Keratinocyte (primary cell): ENCODE measurements at regions not wholly inside any gene's neighbourhood (a gene's known extent, or its start where the extent isn't known, plus 50 kb on each side); places are given as distances from the start of the nearest gene placed in this dataset.

ENCODE experiments used
- DNase-seq: peaks from one replicate; pipeline ENCODE4 v3.0.0-alpha.2; 2011; ENCODE audit warnings: low read depth, missing footprints, low spot score
- FAIRE-seq: peaks from 2 replicates; lab custom pipeline; 2011; peaks lifted over from hg19 to GRCh38; lab: Jason Lieb, UNC
- H2AFZ ChIP-seq: 2 replicates; pipeline ENCODE4 v1.6.0; 2012; ENCODE audit warnings: low read length, control low read depth, inconsistent platforms; ENCODE audit not compliant: control insufficient read depth
- H3K27ac ChIP-seq: 2 replicates; pipeline ENCODE4 v1.5.1; 2011; ENCODE audit warnings: low read length; ENCODE audit not compliant: control insufficient read depth, insufficient read depth
- H3K27me3 ChIP-seq: 3 replicates; pipeline ENCODE4 v1.6.0; 2011; ENCODE audit warnings: low read length; ENCODE audit not compliant: control insufficient read depth, insufficient read depth; ENCODE audit errors: extremely low read depth
- H3K36me3 ChIP-seq, 2 experiments: 2 replicates in 1 of 2; 3 replicates in 1 of 2; pipeline ENCODE4 v1.5.1; 2011; ENCODE audit warnings: low read length in 2 of 2, mild to moderate bottlenecking in 1 of 2; ENCODE audit not compliant: control insufficient read depth in 2 of 2, insufficient read depth in 2 of 2; ENCODE audit errors: extremely low read depth in 1 of 2
- H3K4me1 ChIP-seq: 3 replicates; pipeline ENCODE4 v1.5.1; 2011; ENCODE audit warnings: low read length; ENCODE audit not compliant: control insufficient read depth, insufficient read depth; ENCODE audit errors: extremely low read depth
- H3K4me2 ChIP-seq: 3 replicates; pipeline ENCODE4 v1.6.0; 2011; ENCODE audit warnings: low read depth, low read length; ENCODE audit not compliant: control insufficient read depth, insufficient read depth; ENCODE audit errors: extremely low read depth
- H3K4me3 ChIP-seq, 3 experiments: fragments of 200-600 bp in 1 of 3; sonication (generic) in 1 of 3; 2 replicates in 2 of 3; 3 replicates in 1 of 3; pipeline ENCODE4 v1.5.1; 2011 to 2016; ENCODE audit warnings: low read length in 3 of 3, mild to moderate bottlenecking in 3 of 3, control low read depth in 2 of 3, inconsistent platforms in 1 of 3, low read depth in 1 of 3, mixed read lengths in 1 of 3, mixed run types in 1 of 3, moderate library complexity in 1 of 3; ENCODE audit not compliant: control insufficient read depth in 2 of 3, insufficient read depth in 2 of 3; ENCODE audit errors: extremely low read depth in 1 of 3
- H3K79me2 ChIP-seq: 2 replicates; pipeline ENCODE4 v1.6.0; 2012; ENCODE audit warnings: low read length; ENCODE audit not compliant: control insufficient read depth, insufficient read depth
- H3K9ac ChIP-seq: 3 replicates; pipeline ENCODE4 v1.6.0; 2011; ENCODE audit warnings: low read length; ENCODE audit not compliant: control insufficient read depth, insufficient read depth; ENCODE audit errors: extremely low read depth
- H3K9me1 ChIP-seq: 3 replicates; pipeline ENCODE4 v1.6.0; 2011; ENCODE audit warnings: low read length; ENCODE audit not compliant: control insufficient read depth, insufficient read depth; ENCODE audit errors: extremely low read depth
- H3K9me3 ChIP-seq: 2 replicates; pipeline ENCODE4 v1.5.1; 2012; ENCODE audit warnings: low read depth, low read length; ENCODE audit not compliant: control insufficient read depth
- H4K20me1 ChIP-seq: 3 replicates; pipeline ENCODE4 v1.6.0; 2011; ENCODE audit warnings: low read length; ENCODE audit not compliant: control insufficient read depth, insufficient read depth; ENCODE audit errors: extremely low read depth
- EZH2 ChIP-seq: IDR thresholded peaks from one replicate; pipeline ENCODE4 v1.6.1; 2012; ENCODE audit warnings: inconsistent platforms, mild to moderate bottlenecking, low read length, moderate library complexity
- dilution Hi-C: fragments of 300-500 bp; cut with MboI; formaldehyde crosslinking; loops from one replicate; pipeline ENCODE4 v1.7.0; 2020; ENCODE audit warnings: low sequenced_read_pairs; ENCODE audit not compliant: extremely low pct_ligation_motif_present
- TF ChIP-seq, protein P1 (sequence below), 3 experiments: IDR thresholded peaks in 1 of 3; conservative IDR thresholded peaks in 1 of 3; optimal IDR thresholded peaks in 1 of 3; 2 replicates in 2 of 3; 3 replicates in 1 of 3; pipeline versions ENCODE3 to v1.5.1; 2011; ENCODE audit warnings: low read length in 3 of 3, mild to moderate bottlenecking in 3 of 3, moderate library complexity in 2 of 3, control low read depth in 1 of 3, inconsistent platforms in 1 of 3; ENCODE audit not compliant: insufficient read depth in 2 of 3; ENCODE audit errors: extremely low read depth in 1 of 3

DNA sequence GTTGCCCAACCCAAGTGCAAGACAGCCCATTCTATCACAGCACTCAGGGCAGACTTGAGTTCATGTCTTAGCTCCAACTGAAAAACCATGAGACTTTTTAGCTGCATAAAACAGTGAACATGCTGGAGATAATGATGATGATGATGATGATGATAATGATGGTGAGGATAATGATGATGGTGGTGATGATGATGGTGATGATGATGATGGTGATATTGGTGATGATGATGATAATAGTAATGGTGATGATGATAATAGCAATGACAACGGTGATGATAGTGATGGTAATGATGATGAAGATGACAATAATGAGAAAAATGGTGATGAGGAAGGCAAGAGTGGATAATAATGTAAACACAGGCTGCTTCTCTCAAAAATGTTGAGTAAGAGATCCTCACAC lies 576.2 kb downstream of the BCL11B start:
- Histone ChIP-seq H4K20me1 (no peaks in the 10 kb centered on the region), H3K36me3 (no peaks in the 10 kb centered on the region), H3K9me3 (no peaks in the 10 kb centered on the region), H3K4me3 (no peak overlapping the region), H3K4me2 (no peak overlapping the region), H3K27me3 (no peaks in the 10 kb centered on the region), H3K4me1 (no peaks in the 10 kb centered on the region), H3K27ac (no peak overlapping the region), H3K79me2 (no peaks in the 10 kb centered on the region), H3K9ac (no peak overlapping the region), H3K9me1 (no peaks in the 10 kb centered on the region), H2AFZ (no peak overlapping the region)
- FAIRE-seq (no peak), DNase-seq (no peak)
- no peak for TF ChIP-seq EZH2
- TF ChIP-seq, protein P1, sequence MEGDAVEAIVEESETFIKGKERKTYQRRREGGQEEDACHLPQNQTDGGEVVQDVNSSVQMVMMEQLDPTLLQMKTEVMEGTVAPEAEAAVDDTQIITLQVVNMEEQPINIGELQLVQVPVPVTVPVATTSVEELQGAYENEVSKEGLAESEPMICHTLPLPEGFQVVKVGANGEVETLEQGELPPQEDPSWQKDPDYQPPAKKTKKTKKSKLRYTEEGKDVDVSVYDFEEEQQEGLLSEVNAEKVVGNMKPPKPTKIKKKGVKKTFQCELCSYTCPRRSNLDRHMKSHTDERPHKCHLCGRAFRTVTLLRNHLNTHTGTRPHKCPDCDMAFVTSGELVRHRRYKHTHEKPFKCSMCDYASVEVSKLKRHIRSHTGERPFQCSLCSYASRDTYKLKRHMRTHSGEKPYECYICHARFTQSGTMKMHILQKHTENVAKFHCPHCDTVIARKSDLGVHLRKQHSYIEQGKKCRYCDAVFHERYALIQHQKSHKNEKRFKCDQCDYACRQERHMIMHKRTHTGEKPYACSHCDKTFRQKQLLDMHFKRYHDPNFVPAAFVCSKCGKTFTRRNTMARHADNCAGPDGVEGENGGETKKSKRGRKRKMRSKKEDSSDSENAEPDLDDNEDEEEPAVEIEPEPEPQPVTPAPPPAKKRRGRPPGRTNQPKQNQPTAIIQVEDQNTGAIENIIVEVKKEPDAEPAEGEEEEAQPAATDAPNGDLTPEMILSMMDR (optimal IDR thresholded peaks at IDR 0.05 in 1 of 3, IDR thresholded peaks at IDR 0.05 in 1 of 3, conservative IDR thresholded peaks at IDR 0.05 in 1 of 3; ENCODE audit: extremely low read depth in 1 of 3, insufficient read depth in 2 of 3, low read length in 3 of 3), result no peak
- dilution Hi-C loops, result no loop called here

DNA sequence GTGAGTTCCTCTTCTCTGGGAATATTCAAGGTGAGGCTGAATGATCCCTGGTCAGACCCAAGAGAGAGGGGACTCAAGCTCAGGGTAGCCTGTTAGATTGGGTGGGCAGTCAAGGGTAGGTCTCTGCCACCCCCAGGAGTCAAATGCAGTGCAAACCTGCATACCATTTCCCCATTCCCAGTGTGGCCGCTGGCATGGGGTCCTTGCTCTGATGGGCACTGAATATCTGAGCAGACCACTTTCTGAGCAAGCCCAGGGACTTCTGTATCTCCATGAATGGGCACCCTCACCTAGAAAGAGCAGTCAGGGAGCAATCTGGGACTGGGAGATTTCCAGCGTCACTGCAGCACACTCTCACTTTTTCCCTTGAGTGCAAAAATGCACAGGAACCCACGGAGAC lies 573.7 kb downstream of the BCL11B start:
- no peaks in the 10 kb centered on the region for H3K4me1 ChIP-seq
- DNase-seq (no peak), FAIRE-seq (no peak)
- H3K79me2 ChIP-seq, result no peaks in the 10 kb centered on the region
- no peak overlapping the region for H3K9ac ChIP-seq
- H3K4me2 ChIP-seq, result no peak overlapping the region
- H3K9me3 ChIP-seq, result no peaks in the 10 kb centered on the region
- no peak overlapping the region for H3K27ac ChIP-seq
- no peak overlapping the region for H2AFZ ChIP-seq
- H4K20me1 ChIP-seq, result no peaks in the 10 kb centered on the region
- no peak overlapping the region for H3K4me3 ChIP-seq
- H3K9me1 ChIP-seq, result no peaks in the 10 kb centered on the region
- dilution Hi-C loops, result no loop called here
- H3K36me3 ChIP-seq, result no peaks in the 10 kb centered on the region
- no peaks in the 10 kb centered on the region for H3K27me3 ChIP-seq
- TF ChIP-seq EZH2, result no peak
- TF ChIP-seq, protein P1 (optimal IDR thresholded peaks at IDR 0.05 in 1 of 3, IDR thresholded peaks at IDR 0.05 in 1 of 3, conservative IDR thresholded peaks at IDR 0.05 in 1 of 3; ENCODE audit: extremely low read depth in 1 of 3, insufficient read depth in 2 of 3, low read length in 3 of 3), result no peak
